GM13977 (cell line): ENCODE measurements at regions not wholly inside any gene's neighbourhood (a gene's known extent, or its start where the extent isn't known, plus 50 kb on each side); places are given as distances from the start of the nearest gene placed in this dataset.

Source experiments
- DNase-seq: peaks from one replicate; pipeline ENCODE4 v3.0.0; 2012; ENCODE audit warnings: low spot score
- CTCF ChIP-seq: IDR thresholded peaks from 2 replicates; pipeline ENCODE4 v1.5.1; 2012; ENCODE audit warnings: mild to moderate bottlenecking, control low read depth; ENCODE audit not compliant: insufficient read depth; ENCODE audit errors: extremely low read depth, missing control alignments
- in situ Hi-C: fragments of 300-500 bp; cut with MboI; formaldehyde crosslinking; loops from one replicate; pipeline ENCODE4 v1.12.0; 2022; ENCODE audit warnings: low sequenced_read_pairs, low pct_unique_long_range_greater_than_20kb, mixed read lengths, inconsistent platforms; ENCODE audit not compliant: unreplicated experiment

GRCh38 chr2:217573571-217573970, 429.2 kb downstream of the TNS1 start:
- TF ChIP-seq CTCF, result no peak
- DNase-seq, result no peak
- in situ Hi-C loops, result no loop called here

GRCh38 chr2:217570394-217570793, 432.4 kb downstream of the TNS1 start:
- no peak for TF ChIP-seq CTCF
- DNase-seq, result no peak
- in situ Hi-C loops, result no loop called here

- in situ Hi-C loops, result no loop called here
- DNase-seq, result no peak
Measured at GRCh38 chr2:217568289-217568971, 434.4 kb downstream of the TNS1 start.

GRCh38 chr2:217563565-217563964, 439.2 kb downstream of the TNS1 start:
- no peak for TF ChIP-seq CTCF
- no peak for DNase-seq
- in situ Hi-C loops, result no loop called here

More at GRCh38 chr2:217568289-217568971, 434.4 kb downstream of the TNS1 start:
- no peak for TF ChIP-seq CTCF

GRCh38 chr2:217562871-217563480, 439.8 kb downstream of the TNS1 start:
- in situ Hi-C loops, result no loop called here
- DNase-seq, result no peak
- no peak for TF ChIP-seq CTCF

GRCh38 chr2:217559084-217559483, 443.7 kb downstream of the TNS1 start:
- in situ Hi-C loops, result no loop called here
- no peak for DNase-seq
- TF ChIP-seq CTCF, result no peak
